ENCODE measurements at regions not wholly inside any gene's neighbourhood (a gene's known extent, or its start where the extent isn't known, plus 50 kb on each side); places are given as distances from the start of the nearest gene placed in this dataset.

GRCh38 chr13:29934531-29935308 lies 84.3 kb upstream of the UBL3 start:
- H3K4me1 ChIP-seq (ENCODE audit: control insufficient read depth, extremely low read depth, insufficient read depth, low read length): no peaks in the 10 kb centered on the region
- DNase-seq (ENCODE audit: low read depth in 2 of 2): no peak
- no peak overlapping the region for H3K4me3 ChIP-seq (replicated peaks in 1 of 4; ENCODE audit: control extremely low read depth in 1 of 4, insufficient read depth in 1 of 4, low read depth in 3 of 4, low read length in 4 of 4)
- no peak overlapping the region for H3K4me2 ChIP-seq (ENCODE audit: extremely low read depth, insufficient read depth, low read length)
- no peaks in the 10 kb centered on the region for H4K20me1 ChIP-seq (ENCODE audit: control insufficient read depth, extremely low read depth, insufficient read depth, low read length)
- no peak overlapping the region for H3K9ac ChIP-seq (ENCODE audit: insufficient read depth, low read length)
- peaks cover 10% of the 10 kb centered on the region for H3K27me3 ChIP-seq (ENCODE audit: control insufficient read depth, insufficient read depth, low read length)
- H3K79me2 ChIP-seq (ENCODE audit: control insufficient read depth, insufficient read depth, low read length): no peaks in the 10 kb centered on the region
- no peak for TF ChIP-seq CTCF (conservative IDR thresholded peaks at IDR 0.05 in 1 of 2, IDR thresholded peaks at IDR 0.05 in 1 of 2; ENCODE audit: low read depth in 1 of 2, low read length in 2 of 2)
- no peak for TF ChIP-seq EZH2 (IDR thresholded peaks at IDR 0.05; ENCODE audit: low read length, missing control alignments)
- no peaks in the 10 kb centered on the region for H3K9me3 ChIP-seq (ENCODE audit: control insufficient read depth, insufficient read depth, low read depth, low read length)
- no peak overlapping the region for H3K27ac ChIP-seq (ENCODE audit: insufficient read depth, low read length)
- H2AFZ ChIP-seq (ENCODE audit: low read length): no peak overlapping the region
- no peaks in the 10 kb centered on the region for H3K36me3 ChIP-seq (ENCODE audit: control insufficient read depth, insufficient read depth, low read length)

DNA sequence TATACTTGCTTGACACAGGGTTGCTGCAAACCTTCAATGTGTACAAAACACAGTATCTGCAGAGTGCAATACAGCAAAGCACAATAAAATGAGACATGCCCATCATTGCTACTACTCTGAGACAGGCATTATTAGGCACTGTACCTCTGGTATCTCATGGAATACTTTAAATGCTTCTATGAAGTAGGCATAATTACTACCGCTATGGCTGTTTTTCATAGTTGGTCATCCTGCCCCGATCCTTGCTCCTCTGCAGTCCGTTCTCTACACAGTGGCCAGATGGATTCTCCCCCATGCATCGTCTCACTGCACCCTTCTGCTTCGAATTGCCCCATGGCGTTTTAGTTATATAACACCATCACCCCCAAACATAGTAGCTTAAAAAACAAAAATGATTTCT lies 83.0 kb upstream of the UBL3 start:
- no peaks in the 10 kb centered on the region for H3K4me1 ChIP-seq (ENCODE audit: control insufficient read depth, extremely low read depth, insufficient read depth, low read length)
- H3K4me3 ChIP-seq (replicated peaks in 1 of 4; ENCODE audit: control extremely low read depth in 1 of 4, insufficient read depth in 1 of 4, low read depth in 3 of 4, low read length in 4 of 4): no peak overlapping the region
- H3K27ac ChIP-seq (ENCODE audit: insufficient read depth, low read length): no peak overlapping the region
- H3K9ac ChIP-seq (ENCODE audit: insufficient read depth, low read length): no peak overlapping the region
- H3K4me2 ChIP-seq (ENCODE audit: extremely low read depth, insufficient read depth, low read length): no peak overlapping the region
- no peaks in the 10 kb centered on the region for H3K36me3 ChIP-seq (ENCODE audit: control insufficient read depth, insufficient read depth, low read length)
- no peaks in the 10 kb centered on the region for H3K79me2 ChIP-seq (ENCODE audit: control insufficient read depth, insufficient read depth, low read length)
- H4K20me1 ChIP-seq (ENCODE audit: control insufficient read depth, extremely low read depth, insufficient read depth, low read length): no peaks in the 10 kb centered on the region
- TF ChIP-seq EZH2 (IDR thresholded peaks at IDR 0.05; ENCODE audit: low read length, missing control alignments) (no peak), CTCF (conservative IDR thresholded peaks at IDR 0.05 in 1 of 2, IDR thresholded peaks at IDR 0.05 in 1 of 2; ENCODE audit: low read depth in 1 of 2, low read length in 2 of 2) (no peak)
- H2AFZ ChIP-seq (ENCODE audit: low read length): no peak overlapping the region
- H3K9me3 ChIP-seq (ENCODE audit: control insufficient read depth, insufficient read depth, low read depth, low read length): no peaks in the 10 kb centered on the region
- H3K27me3 ChIP-seq (ENCODE audit: control insufficient read depth, insufficient read depth, low read length): peaks cover 10% of the 10 kb centered on the region
- no peak for DNase-seq (ENCODE audit: low read depth in 2 of 2)

GRCh38 chr13:29931696-29932095 lies 81.3 kb upstream of the UBL3 start:
- no peaks in the 10 kb centered on the region for H4K20me1 ChIP-seq (ENCODE audit: control insufficient read depth, extremely low read depth, insufficient read depth, low read length)
- no peaks in the 10 kb centered on the region for H3K9me3 ChIP-seq (ENCODE audit: control insufficient read depth, insufficient read depth, low read depth, low read length)
- no peaks in the 10 kb centered on the region for H3K79me2 ChIP-seq (ENCODE audit: control insufficient read depth, insufficient read depth, low read length)
- no peak overlapping the region for H3K4me3 ChIP-seq (replicated peaks in 1 of 4; ENCODE audit: control extremely low read depth in 1 of 4, insufficient read depth in 1 of 4, low read depth in 3 of 4, low read length in 4 of 4)
- TF ChIP-seq EZH2 (IDR thresholded peaks at IDR 0.05; ENCODE audit: low read length, missing control alignments) (no peak), CTCF (conservative IDR thresholded peaks at IDR 0.05 in 1 of 2, IDR thresholded peaks at IDR 0.05 in 1 of 2; ENCODE audit: low read depth in 1 of 2, low read length in 2 of 2) (no peak)
- H3K9ac ChIP-seq (ENCODE audit: insufficient read depth, low read length): no peak overlapping the region
- H2AFZ ChIP-seq (ENCODE audit: low read length): no peak overlapping the region
- H3K4me2 ChIP-seq (ENCODE audit: extremely low read depth, insufficient read depth, low read length): no peak overlapping the region
- no peaks in the 10 kb centered on the region for H3K4me1 ChIP-seq (ENCODE audit: control insufficient read depth, extremely low read depth, insufficient read depth, low read length)
- DNase-seq (ENCODE audit: low read depth in 2 of 2): no peak
- peaks cover 7% of the 10 kb centered on the region for H3K27me3 ChIP-seq (ENCODE audit: control insufficient read depth, insufficient read depth, low read length)
- no peaks in the 10 kb centered on the region for H3K36me3 ChIP-seq (ENCODE audit: control insufficient read depth, insufficient read depth, low read length)
- H3K27ac ChIP-seq (ENCODE audit: insufficient read depth, low read length): no peak overlapping the region

Data from fibroblast of lung (primary cell).